Uterus (tissue), 2 donors: ENCODE measurements at regions not wholly inside any gene's neighbourhood (a gene's known extent, or its start where the extent isn't known, plus 50 kb on each side); places are given as distances from the start of the nearest gene placed in this dataset.

Experiments used
- CTCF ChIP-seq, 4 experiments: fragments of 200-600 bp in 2 of 4; fragments of 450-650 bp in 2 of 4; sonication (generic) in 2 of 4; IDR thresholded peaks; one replicate each; pipeline ENCODE4 v1.5.1; 2016 to 2019; ENCODE audit warnings: antibody characterized with exemption in 4 of 4, mild to moderate bottlenecking in 2 of 4, moderate library complexity in 1 of 4
- POLR2A ChIP-seq, 2 donors: fragments of 450-650 bp; IDR thresholded peaks; one replicate each; pipeline ENCODE4 v1.6.1; 2016; ENCODE audit warnings: antibody characterized with exemption in 2 of 2, mild to moderate bottlenecking in 1 of 2, moderate library complexity in 1 of 2

GRCh38 chr9:124132671-124133147 lies 121.1 kb downstream of the LHX2 start:
- TF ChIP-seq CTCF (IDR thresholded peaks at IDR 0.05): no peak
- no peak for TF ChIP-seq POLR2A (IDR thresholded peaks at IDR 0.05)
